Gastrocnemius medialis (tissue), 4 donors: ENCODE measurements at regions not wholly inside any gene's neighbourhood (a gene's known extent, or its start where the extent isn't known, plus 50 kb on each side); places are given as distances from the start of the nearest gene placed in this dataset.

ENCODE experiments used
- ATAC-seq, 2 donors: fragments of 150-250 bp; one replicate each; pipeline ENCODE4 v1.9.1; 2016
- DNase-seq, 2 donors: peaks; one replicate each; pipeline ENCODE4 v3.0.0-alpha.2; 2019
- H3K27ac ChIP-seq, 4 donors: fragments of 200-600 bp; sonication (generic); 1 replicate in 1 of 4; 2 replicates in 3 of 4; pipeline ENCODE4 v1.5.1; 2016 to 2018; ENCODE audit warnings: mild to moderate bottlenecking in 2 of 4, moderate library complexity in 1 of 4
- H3K27me3 ChIP-seq, 3 donors: fragments of 200-600 bp; sonication (generic) in 2 of 3; 1 replicate in 1 of 3; 2 replicates in 2 of 3; pipeline versions ENCODE4 v1.5.1 to v1.6.0; 2016 to 2019; ENCODE audit warnings: mild to moderate bottlenecking in 1 of 3, moderate library complexity in 1 of 3
- H3K36me3 ChIP-seq, 2 donors: fragments of 200-600 bp; sonication (generic) in 1 of 2; one replicate each; pipeline ENCODE4 v1.5.1; 2017 to 2018
- H3K4me1 ChIP-seq, 2 donors: fragments of 200-600 bp; sonication (generic) in 1 of 2; one replicate each; pipeline ENCODE4 v1.5.1; 2016 to 2017; ENCODE audit warnings: mild to moderate bottlenecking in 2 of 2
- H3K4me3 ChIP-seq, 4 donors: fragments of 200-600 bp; sonication (generic) in 3 of 4; 1 replicate in 1 of 4; 2 replicates in 3 of 4; pipeline ENCODE4 v1.5.1; 2016 to 2019; ENCODE audit warnings: mild to moderate bottlenecking in 2 of 4
- H3K9me3 ChIP-seq, 3 donors: fragments of 200-600 bp; sonication (generic) in 2 of 3; 1 replicate in 1 of 3; 2 replicates in 2 of 3; pipeline ENCODE4 v1.5.1; 2016 to 2019
- POLR2A ChIP-seq, 2 donors: fragments of 450-650 bp; IDR thresholded peaks; one replicate each; pipeline ENCODE4 v1.6.1; 2017; ENCODE audit warnings: antibody characterized with exemption in 2 of 2, mild to moderate bottlenecking in 2 of 2, moderate library complexity in 2 of 2
- in situ Hi-C, 4 donors: fragments of 200-750 bp; cut with MboI; loops; one replicate each; pipeline versions ENCODE4 v1.15.0 to v1.8.0; 2017; ENCODE audit warnings: low sequenced_read_pairs in 4 of 4
- intact Hi-C: fragments of 100-400 bp; cut with DNase I; formaldehyde crosslinking; loops from one replicate; pipeline ENCODE4 v1.15.1; 2023; ENCODE audit warnings: low total_unique reads
- TF ChIP-seq, protein P1 (sequence below), 5 experiments: fragments of 450-650 bp in 3 of 5; fragments of 200-600 bp in 2 of 5; sonication (generic) in 2 of 5; IDR thresholded peaks in 4 of 5; conservative IDR thresholded peaks in 1 of 5; 1 replicate in 4 of 5; 2 replicates in 1 of 5; pipeline ENCODE4 v1.5.1; 2016 to 2019; ENCODE audit warnings: antibody characterized with exemption in 5 of 5, mild to moderate bottlenecking in 3 of 5, moderate library complexity in 3 of 5

DNA sequence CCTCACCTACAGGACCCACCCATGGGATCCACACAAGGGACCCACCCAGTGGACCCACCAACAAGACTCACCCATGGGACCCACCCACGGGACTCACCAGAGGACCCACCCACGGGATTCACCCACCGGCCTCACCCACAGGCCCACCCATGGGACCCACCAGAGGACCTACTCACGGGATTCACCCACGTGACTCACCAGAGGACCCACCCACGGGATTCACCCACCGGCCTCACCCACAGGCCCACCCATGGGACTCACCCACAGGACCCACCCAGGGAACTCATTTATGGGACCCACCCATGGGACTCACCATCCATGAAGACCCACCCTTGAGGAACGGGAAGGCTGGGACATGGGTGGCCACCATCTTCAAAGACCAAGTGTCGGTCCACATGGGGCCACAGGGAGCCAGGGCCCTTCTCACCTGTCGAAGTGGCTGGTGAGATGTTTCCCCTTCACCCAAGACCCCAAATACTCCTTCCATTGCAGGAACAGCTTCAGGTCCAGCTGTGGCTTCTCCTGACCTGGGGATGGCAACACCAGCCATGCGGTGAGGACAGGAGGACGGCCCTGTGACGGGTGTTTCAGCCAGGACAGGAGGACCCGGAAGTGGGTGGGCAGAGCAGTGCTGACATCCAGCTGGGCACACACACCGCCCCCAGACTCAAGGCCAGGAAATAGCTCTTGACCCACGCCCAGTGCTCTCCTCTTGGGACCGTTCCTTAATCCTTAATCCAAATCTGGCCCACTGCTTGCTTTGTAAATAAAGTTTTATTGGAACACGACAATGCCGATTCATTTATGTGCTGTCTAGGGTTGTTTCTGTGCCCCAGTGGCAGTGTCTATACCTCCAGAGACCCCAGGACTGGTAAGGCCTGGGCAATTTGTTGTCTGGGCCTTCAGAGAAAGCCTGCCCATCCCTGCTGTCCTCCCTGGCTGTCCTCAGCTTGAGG lies 1005.1 kb downstream of the BRD1 start:
- TF ChIP-seq POLR2A (IDR thresholded peaks at IDR 0.05) = no peak
- TF ChIP-seq, protein P1, sequence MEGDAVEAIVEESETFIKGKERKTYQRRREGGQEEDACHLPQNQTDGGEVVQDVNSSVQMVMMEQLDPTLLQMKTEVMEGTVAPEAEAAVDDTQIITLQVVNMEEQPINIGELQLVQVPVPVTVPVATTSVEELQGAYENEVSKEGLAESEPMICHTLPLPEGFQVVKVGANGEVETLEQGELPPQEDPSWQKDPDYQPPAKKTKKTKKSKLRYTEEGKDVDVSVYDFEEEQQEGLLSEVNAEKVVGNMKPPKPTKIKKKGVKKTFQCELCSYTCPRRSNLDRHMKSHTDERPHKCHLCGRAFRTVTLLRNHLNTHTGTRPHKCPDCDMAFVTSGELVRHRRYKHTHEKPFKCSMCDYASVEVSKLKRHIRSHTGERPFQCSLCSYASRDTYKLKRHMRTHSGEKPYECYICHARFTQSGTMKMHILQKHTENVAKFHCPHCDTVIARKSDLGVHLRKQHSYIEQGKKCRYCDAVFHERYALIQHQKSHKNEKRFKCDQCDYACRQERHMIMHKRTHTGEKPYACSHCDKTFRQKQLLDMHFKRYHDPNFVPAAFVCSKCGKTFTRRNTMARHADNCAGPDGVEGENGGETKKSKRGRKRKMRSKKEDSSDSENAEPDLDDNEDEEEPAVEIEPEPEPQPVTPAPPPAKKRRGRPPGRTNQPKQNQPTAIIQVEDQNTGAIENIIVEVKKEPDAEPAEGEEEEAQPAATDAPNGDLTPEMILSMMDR (IDR thresholded peaks at IDR 0.05 in 4 of 5, conservative IDR thresholded peaks at IDR 0.05 in 1 of 5) = no peak
- no peak for ATAC-seq
- in situ Hi-C loops (no loop called here), intact Hi-C loops (no loop called here)
- H3K27ac ChIP-seq = no peak overlapping the region
- no peaks in the 10 kb centered on the region for H3K27me3 ChIP-seq
- DNase-seq = no peak
- no peaks in the 10 kb centered on the region for H3K9me3 ChIP-seq
- no peak overlapping the region for H3K4me3 ChIP-seq
- no peaks in the 10 kb centered on the region for H3K36me3 ChIP-seq
- no peaks in the 10 kb centered on the region for H3K4me1 ChIP-seq

DNA sequence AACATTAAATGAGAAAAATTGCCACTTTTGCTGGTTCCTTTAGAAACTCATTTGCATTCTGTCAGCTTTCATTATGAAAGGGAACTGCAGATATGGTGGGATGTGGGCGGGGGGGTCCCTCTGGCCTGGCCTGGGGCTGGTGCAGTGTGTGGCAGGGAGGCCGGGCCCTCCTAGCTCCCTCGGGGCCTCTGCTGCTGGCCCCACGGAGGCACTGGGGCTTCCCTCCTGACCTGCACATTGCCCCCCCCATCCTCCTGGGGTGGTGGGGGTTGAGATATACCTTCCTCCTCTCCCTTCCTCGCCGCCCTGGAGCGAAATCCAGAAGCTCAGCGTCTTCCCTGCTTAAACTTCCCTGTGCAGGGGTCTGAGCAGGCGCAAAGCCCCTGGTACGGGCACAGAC lies 1005.9 kb downstream of the BRD1 start:
- in situ Hi-C loops (no loop called here), intact Hi-C loops (no loop called here)
- Histone ChIP-seq H3K4me3 (no peak overlapping the region), H3K27me3 (no peaks in the 10 kb centered on the region), H3K4me1 (no peaks in the 10 kb centered on the region), H3K9me3 (no peaks in the 10 kb centered on the region), H3K36me3 (no peaks in the 10 kb centered on the region), H3K27ac (no peak overlapping the region)
- ATAC-seq (no peak), DNase-seq (no peak)
- TF ChIP-seq POLR2A (IDR thresholded peaks at IDR 0.05) = no peak
- TF ChIP-seq, protein P1 (IDR thresholded peaks at IDR 0.05 in 4 of 5, conservative IDR thresholded peaks at IDR 0.05 in 1 of 5) = no peak

DNA sequence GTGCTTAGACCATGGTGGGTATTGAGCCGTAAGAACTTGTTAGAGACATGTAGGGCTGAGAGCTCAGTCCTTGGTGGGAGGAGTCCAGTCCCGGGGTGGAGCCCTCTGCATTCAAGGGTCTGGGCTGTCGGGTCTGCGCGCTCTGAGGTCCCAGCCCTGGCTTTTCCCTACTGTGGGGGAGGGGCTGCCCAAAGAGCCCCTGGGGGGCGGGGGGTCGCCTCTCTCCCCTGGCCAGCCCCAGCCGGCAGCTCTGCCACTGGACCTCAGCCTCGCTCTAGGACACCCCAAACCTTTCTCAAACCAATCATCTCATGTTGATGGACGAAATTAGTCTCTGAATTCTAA lies 1006.4 kb downstream of the BRD1 start:
- in situ Hi-C loops (no loop called here), intact Hi-C loops (no loop called here)
- no peak for DNase-seq
- H3K27me3 ChIP-seq = no peaks in the 10 kb centered on the region
- no peaks in the 10 kb centered on the region for H3K4me1 ChIP-seq
- TF ChIP-seq, protein P1 (IDR thresholded peaks at IDR 0.05 in 4 of 5, conservative IDR thresholded peaks at IDR 0.05 in 1 of 5) = no peak
- TF ChIP-seq POLR2A (IDR thresholded peaks at IDR 0.05) = no peak
- no peak overlapping the region for H3K27ac ChIP-seq
- no peaks in the 10 kb centered on the region for H3K36me3 ChIP-seq
- no peaks in the 10 kb centered on the region for H3K9me3 ChIP-seq
- no peak overlapping the region for H3K4me3 ChIP-seq
- ATAC-seq = no peak

DNA sequence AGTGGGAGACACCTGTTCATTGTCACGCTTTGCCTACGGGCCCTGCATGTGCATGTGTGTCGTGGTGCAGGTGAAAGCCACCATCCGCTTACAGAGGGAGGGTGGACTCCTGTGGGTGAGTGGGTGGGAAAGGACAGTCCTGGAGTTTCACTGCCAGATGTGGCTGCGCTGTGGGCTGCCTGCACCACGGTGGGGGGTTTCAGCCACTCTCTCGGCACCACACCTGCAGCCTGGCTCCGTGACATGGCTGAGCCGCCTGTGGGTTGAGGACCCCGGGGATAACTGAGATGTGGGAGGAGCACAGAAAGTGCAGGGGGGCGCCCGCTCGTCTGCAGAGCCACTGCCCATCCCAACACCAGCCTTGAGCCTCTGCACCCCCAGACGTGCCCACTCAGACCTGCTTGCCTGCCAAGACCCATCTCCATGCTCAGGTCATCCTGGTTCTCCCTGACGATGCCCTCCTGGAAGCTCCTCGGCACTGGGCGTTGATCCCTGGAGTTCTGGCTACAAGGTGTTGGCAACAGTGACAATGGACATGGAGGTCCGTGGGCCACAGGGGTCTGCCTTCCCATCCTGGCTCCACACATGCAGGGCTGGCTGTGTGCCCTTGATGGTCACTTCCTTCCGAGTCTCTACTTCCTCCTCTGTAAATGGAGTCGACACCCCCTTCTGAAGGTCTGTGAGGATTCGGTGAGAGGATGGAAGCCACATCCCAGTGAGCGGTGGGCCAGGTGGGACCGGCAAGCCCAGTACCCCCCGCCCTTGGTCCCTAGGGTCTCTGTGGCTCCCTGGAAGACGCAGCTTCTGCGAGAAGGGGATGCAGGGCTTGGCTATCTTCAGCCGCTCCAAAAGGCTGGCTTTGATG lies 1007.0 kb downstream of the BRD1 start:
- ATAC-seq (no peak), DNase-seq (no peak)
- no peaks in the 10 kb centered on the region for H3K4me1 ChIP-seq
- intact Hi-C loops (no loop called here), in situ Hi-C loops (no loop called here)
- H3K4me3 ChIP-seq = no peak overlapping the region
- no peaks in the 10 kb centered on the region for H3K9me3 ChIP-seq
- no peak overlapping the region for H3K27ac ChIP-seq
- TF ChIP-seq, protein P1 (IDR thresholded peaks at IDR 0.05 in 4 of 5, conservative IDR thresholded peaks at IDR 0.05 in 1 of 5) = no peak
- no peak for TF ChIP-seq POLR2A (IDR thresholded peaks at IDR 0.05)
- no peaks in the 10 kb centered on the region for H3K36me3 ChIP-seq
- no peaks in the 10 kb centered on the region for H3K27me3 ChIP-seq
